SK-N-SH (cell line): ENCODE measurements at regions not wholly inside any gene's neighbourhood (a gene's known extent, or its start where the extent isn't known, plus 50 kb on each side); places are given as distances from the start of the nearest gene placed in this dataset.

ENCODE experiments used
- CTCF ChIA-PET: fragments of 300-600, 350-600 bp; formaldehyde crosslinking; extraction: SDS; loops from one replicate; lab custom pipeline; 2021; lab: Yijun Ruan, JAX
- POLR2A ChIA-PET: fragments of 350-600 bp; sonication (Branson Sonifier 250); formaldehyde crosslinking; extraction: SDS; loops from one replicate; lab custom pipeline; 2020; ENCODE audit warnings: antibody characterized with exemption, inconsistent platforms; lab: Yijun Ruan, JAX
- DNase-seq: peaks from one replicate; pipeline ENCODE4 v3.0.0; 2012
- H2AFZ ChIP-seq: fragments of 200-600 bp; sonication (generic); 2 replicates; pipeline ENCODE4 v1.8.1; 2016; ENCODE audit warnings: antibody characterized with exemption, mild to moderate bottlenecking, low read depth
- H3F3A ChIP-seq: fragments of 200-600 bp; sonication (generic); replicated peaks from 2 replicates; pipeline ENCODE3; 2016; ENCODE audit warnings: antibody characterized with exemption, mild to moderate bottlenecking; ENCODE audit not compliant: insufficient read depth
- H3K27ac ChIP-seq, 2 experiments: fragments of 200-500 bp in 1 of 2; fragments of 200-600 bp in 1 of 2; sonication (Bioruptor generic) in 1 of 2; sonication (generic), shearing (Covaris generic) in 1 of 2; 2 replicates each; pipeline versions ENCODE4 v1.5.1 to v1.6.1; 2014 to 2016; ENCODE audit warnings: low read depth in 2 of 2, inconsistent platforms in 1 of 2, low read length in 1 of 2, mild to moderate bottlenecking in 1 of 2, mixed read lengths in 1 of 2
- H3K27me3 ChIP-seq: fragments of 200-600 bp; sonication (generic), shearing (Covaris generic); 2 replicates; pipeline ENCODE4 v1.6.1; 2016; ENCODE audit warnings: mixed run types; ENCODE audit not compliant: insufficient read depth
- H3K36me3 ChIP-seq, 2 experiments: fragments of 200-500 bp in 1 of 2; fragments of 200-600 bp in 1 of 2; sonication (Bioruptor generic) in 1 of 2; sonication (generic) in 1 of 2; replicated peaks in 1 of 2; 2 replicates each; pipeline versions ENCODE3 to v1.5.1; 2014 to 2016; ENCODE audit warnings: low read length in 1 of 2, mild to moderate bottlenecking in 1 of 2; ENCODE audit not compliant: insufficient read depth in 2 of 2, control insufficient read depth in 1 of 2
- H3K4me1 ChIP-seq, 2 experiments: fragments of 200-500 bp in 1 of 2; fragments of 200-600 bp in 1 of 2; sonication (Bioruptor generic) in 1 of 2; sonication (generic), shearing (Covaris generic) in 1 of 2; 2 replicates each; pipeline versions ENCODE4 v1.5.1 to v1.6.1; 2014 to 2016; ENCODE audit warnings: low read depth in 1 of 2, low read length in 1 of 2, mixed run types in 1 of 2; ENCODE audit not compliant: insufficient read depth in 2 of 2, control insufficient read depth in 1 of 2
- H3K4me2 ChIP-seq: fragments of 200-600 bp; sonication (generic), shearing (Covaris generic); 2 replicates; pipeline ENCODE4 v1.6.1; 2017; ENCODE audit warnings: mixed run types
- H3K4me3 ChIP-seq, 2 experiments: fragments of 200-500 bp in 1 of 2; fragments of 200-600 bp in 1 of 2; sonication (Bioruptor generic) in 1 of 2; sonication (generic), shearing (Covaris generic) in 1 of 2; 2 replicates each; pipeline versions ENCODE4 v1.5.1 to v1.8.1; 2014 to 2016; ENCODE audit warnings: low read depth in 2 of 2, inconsistent platforms in 1 of 2, low read length in 1 of 2, mild to moderate bottlenecking in 1 of 2, mixed read lengths in 1 of 2, moderate library complexity in 1 of 2
- H3K79me2 ChIP-seq: fragments of 200-600 bp; sonication (generic); 2 replicates; pipeline ENCODE4 v1.8.1; 2017; ENCODE audit warnings: mild to moderate bottlenecking; ENCODE audit not compliant: insufficient read depth
- H3K9ac ChIP-seq: fragments of 200-600 bp; sonication (generic); 2 replicates; pipeline ENCODE4 v1.6.1; 2017; ENCODE audit warnings: mixed run types
- H3K9me2 ChIP-seq: fragments of 200-600 bp; sonication (generic); 2 replicates; pipeline ENCODE4 v1.6.1; 2017; ENCODE audit warnings: mixed run types
- H3K9me3 ChIP-seq: fragments of 200-600 bp; sonication (generic); 2 replicates; pipeline ENCODE4 v1.6.1; 2017; ENCODE audit warnings: mixed run types, mild to moderate bottlenecking, moderate library complexity
- H4K20me1 ChIP-seq: fragments of 200-600 bp; sonication (generic); 2 replicates; pipeline ENCODE4 v1.6.1; 2017; ENCODE audit warnings: mild to moderate bottlenecking, mixed run types; ENCODE audit not compliant: insufficient read depth
- CTCF ChIP-seq: fragments of 200-600 bp; sonication (generic); IDR thresholded peaks from 2 replicates; pipeline ENCODE4 v1.6.1; 2017; ENCODE audit warnings: antibody characterized with exemption, mild to moderate bottlenecking, moderate library complexity
- GABPA ChIP-seq: IDR thresholded peaks from 2 replicates; pipeline ENCODE4 v1.4.0; 2012; ENCODE audit warnings: low read depth, mild to moderate bottlenecking
- GATA2 ChIP-seq: sonication (generic); formaldehyde crosslinking; IDR thresholded peaks from 2 replicates; pipeline ENCODE4 v1.5.0; 2020; ENCODE audit warnings: mild to moderate bottlenecking, missing genetic modification reagents
- IRF3 ChIP-seq: fragments of 150-350 bp; IDR thresholded peaks from 2 replicates; pipeline ENCODE4 v1.6.1; 2016; ENCODE audit warnings: mild to moderate bottlenecking, low read depth, low read length
- NFIC ChIP-seq: IDR thresholded peaks from 2 replicates; pipeline ENCODE4 v1.4.0; 2012; ENCODE audit warnings: borderline replicate concordance
- POLR2AphosphoS5 ChIP-seq: IDR thresholded peaks from 2 replicates; pipeline ENCODE4 v1.6.1; 2012; ENCODE audit warnings: low read depth, low read length
- SIN3A ChIP-seq: IDR thresholded peaks from 2 replicates; pipeline ENCODE4 v1.6.1; 2012; ENCODE audit warnings: low read depth, mild to moderate bottlenecking, low read length, moderate library complexity, borderline replicate concordance
- USF2 ChIP-seq: fragments of 150-350 bp; IDR thresholded peaks from 2 replicates; pipeline ENCODE4 v1.6.1; 2017; ENCODE audit warnings: antibody characterized with exemption, low read length, low read depth, borderline replicate concordance
- WGBS: methylation state at CpG from one replicate; pipeline ENCODE4 v1.1.6; 2017; ENCODE audit warnings: low lambda C conversion rate; 5-methylcytosine and 5-hydroxymethylcytosine counted together
- TF ChIP-seq, protein P1 (sequence below): IDR thresholded peaks from 2 replicates; pipeline ENCODE4 v1.6.1; 2012; ENCODE audit warnings: mild to moderate bottlenecking, low read depth, low read length, moderate library complexity

DNA sequence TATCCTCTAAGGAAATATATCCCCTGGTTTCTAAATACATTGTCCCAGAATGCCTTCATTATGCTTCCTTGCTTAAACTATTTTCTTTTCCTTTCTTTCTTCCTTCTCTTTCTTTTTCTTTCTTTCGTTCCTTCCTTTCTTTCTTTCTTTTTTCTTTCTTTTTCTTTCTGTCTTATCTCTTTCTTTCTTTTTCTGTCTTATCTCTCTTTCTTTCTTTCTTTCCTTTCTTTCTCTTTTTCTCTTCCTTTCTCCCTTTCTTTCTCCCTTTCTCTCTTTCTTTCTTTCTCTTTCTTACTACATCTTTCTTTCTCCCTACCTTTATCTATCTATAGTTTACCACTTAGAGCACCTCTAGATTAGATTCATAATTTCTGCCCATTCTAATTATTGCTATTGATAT, 552.1 kb downstream of the PYDC2 start:
- H3K4me1 ChIP-seq: no peaks in the 10 kb centered on the region
- no peak overlapping the region for H3K4me3 ChIP-seq
- CTCF ChIA-PET: no interaction called here
- no peaks in the 10 kb centered on the region for H3K36me3 ChIP-seq
- no peak overlapping the region for H3K27ac ChIP-seq
- H3K27me3 ChIP-seq: no peaks in the 10 kb centered on the region
- no peak overlapping the region for H3K9ac ChIP-seq
- no peak for DNase-seq
- 6% methylated on average over 1 of the region's 1 CpG for WGBS
- no peaks in the 10 kb centered on the region for H3F3A ChIP-seq
- no peaks in the 10 kb centered on the region for H3K9me2 ChIP-seq
- H3K9me3 ChIP-seq: no peaks in the 10 kb centered on the region
- H3K4me2 ChIP-seq: no peak overlapping the region
- no peaks in the 10 kb centered on the region for H3K79me2 ChIP-seq
- POLR2A ChIA-PET: no interaction called here
- TF ChIP-seq GATA2 (no peak), GABPA (no peak), SIN3A (no peak), POLR2AphosphoS5 (no peak), NFIC (no peak), IRF3 (no peak)
- no peaks in the 10 kb centered on the region for H4K20me1 ChIP-seq
- H2AFZ ChIP-seq: no peak overlapping the region

GRCh38 chr3:192022412-192022811, 561.4 kb downstream of the PYDC2 start:
- DNase-seq: no peak

More at GRCh38 chr3:192022412-192022811, 561.4 kb downstream of the PYDC2 start:
- H3K27ac ChIP-seq: no peak overlapping the region
- H3K4me3 ChIP-seq: no peak overlapping the region
- H4K20me1 ChIP-seq: no peaks in the 10 kb centered on the region
- no peaks in the 10 kb centered on the region for H3K36me3 ChIP-seq
- no peak overlapping the region for H2AFZ ChIP-seq
- H3K9me2 ChIP-seq: no peaks in the 10 kb centered on the region
- H3K79me2 ChIP-seq: no peaks in the 10 kb centered on the region
- no peaks in the 10 kb centered on the region for H3K4me1 ChIP-seq
- no peak overlapping the region for H3K4me2 ChIP-seq
- POLR2A ChIA-PET: no interaction called here
- H3K9me3 ChIP-seq: no peaks in the 10 kb centered on the region
- H3K27me3 ChIP-seq: no peaks in the 10 kb centered on the region
- 3% methylated on average over 2 of the region's 2 CpGs for WGBS
- no peaks in the 10 kb centered on the region for H3F3A ChIP-seq
- TF ChIP-seq USF2 (no peak), CTCF (no peak), GATA2 (no peak)
- TF ChIP-seq, protein P1, sequence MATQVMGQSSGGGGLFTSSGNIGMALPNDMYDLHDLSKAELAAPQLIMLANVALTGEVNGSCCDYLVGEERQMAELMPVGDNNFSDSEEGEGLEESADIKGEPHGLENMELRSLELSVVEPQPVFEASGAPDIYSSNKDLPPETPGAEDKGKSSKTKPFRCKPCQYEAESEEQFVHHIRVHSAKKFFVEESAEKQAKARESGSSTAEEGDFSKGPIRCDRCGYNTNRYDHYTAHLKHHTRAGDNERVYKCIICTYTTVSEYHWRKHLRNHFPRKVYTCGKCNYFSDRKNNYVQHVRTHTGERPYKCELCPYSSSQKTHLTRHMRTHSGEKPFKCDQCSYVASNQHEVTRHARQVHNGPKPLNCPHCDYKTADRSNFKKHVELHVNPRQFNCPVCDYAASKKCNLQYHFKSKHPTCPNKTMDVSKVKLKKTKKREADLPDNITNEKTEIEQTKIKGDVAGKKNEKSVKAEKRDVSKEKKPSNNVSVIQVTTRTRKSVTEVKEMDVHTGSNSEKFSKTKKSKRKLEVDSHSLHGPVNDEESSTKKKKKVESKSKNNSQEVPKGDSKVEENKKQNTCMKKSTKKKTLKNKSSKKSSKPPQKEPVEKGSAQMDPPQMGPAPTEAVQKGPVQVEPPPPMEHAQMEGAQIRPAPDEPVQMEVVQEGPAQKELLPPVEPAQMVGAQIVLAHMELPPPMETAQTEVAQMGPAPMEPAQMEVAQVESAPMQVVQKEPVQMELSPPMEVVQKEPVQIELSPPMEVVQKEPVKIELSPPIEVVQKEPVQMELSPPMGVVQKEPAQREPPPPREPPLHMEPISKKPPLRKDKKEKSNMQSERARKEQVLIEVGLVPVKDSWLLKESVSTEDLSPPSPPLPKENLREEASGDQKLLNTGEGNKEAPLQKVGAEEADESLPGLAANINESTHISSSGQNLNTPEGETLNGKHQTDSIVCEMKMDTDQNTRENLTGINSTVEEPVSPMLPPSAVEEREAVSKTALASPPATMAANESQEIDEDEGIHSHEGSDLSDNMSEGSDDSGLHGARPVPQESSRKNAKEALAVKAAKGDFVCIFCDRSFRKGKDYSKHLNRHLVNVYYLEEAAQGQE: no peak
- TF ChIP-seq, all 33 proteins: peak for 0
- H3K9ac ChIP-seq: no peak overlapping the region
- CTCF ChIA-PET: no interaction called here
